ENCODE measurements at regions not wholly inside any gene's neighbourhood (a gene's known extent, or its start where the extent isn't known, plus 50 kb on each side); places are given as distances from the start of the nearest gene placed in this dataset.
"Not testable (repeated sequence)": the region's sequence is repeated elsewhere in the genome, so short reads cannot be mapped to it uniquely, and the experiment has no call there.

DNA sequence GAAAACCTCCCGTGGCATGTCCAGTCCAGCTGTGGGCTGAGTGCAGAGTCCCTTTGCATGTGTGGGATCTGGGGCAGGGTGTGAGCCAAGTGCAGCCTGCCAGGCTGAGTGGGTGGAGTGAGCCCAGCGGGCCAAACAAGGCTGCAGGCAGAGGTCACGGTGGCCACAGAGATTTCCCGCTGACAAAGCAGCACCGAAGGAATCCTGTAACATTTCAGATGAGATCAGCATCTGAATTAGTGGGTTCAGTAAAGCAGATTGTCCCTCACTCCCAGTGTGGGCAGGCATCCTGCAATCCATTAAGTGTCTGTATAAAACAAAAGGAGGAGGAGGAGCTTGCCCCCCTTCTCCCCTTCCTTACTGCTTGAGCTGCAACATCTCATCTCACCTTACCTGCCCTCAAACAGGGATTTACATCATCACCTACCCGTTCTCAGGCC is 324.4 kb downstream of the FAT4 start:
- H3K27ac ChIP-seq, result no peak overlapping the region
- TF ChIP-seq ZFX (IDR thresholded peaks at IDR 0.05; ENCODE audit: borderline replicate concordance), result no peak

GRCh38 chr4:125641611-125642010 is 326.9 kb downstream of the FAT4 start:
- H3K27ac ChIP-seq, result no peak overlapping the region
- TF ChIP-seq CTCF (IDR thresholded peaks at IDR 0.05) (no peak), ZFX (IDR thresholded peaks at IDR 0.05; ENCODE audit: borderline replicate concordance) (no peak)

GRCh38 chr4:125642645-125643044 is 327.9 kb downstream of the FAT4 start:
- no peak for TF ChIP-seq CTCF (IDR thresholded peaks at IDR 0.05)
- TF ChIP-seq ZFX (IDR thresholded peaks at IDR 0.05; ENCODE audit: borderline replicate concordance), result no peak
- H3K27ac ChIP-seq, result no peak overlapping the region

DNA sequence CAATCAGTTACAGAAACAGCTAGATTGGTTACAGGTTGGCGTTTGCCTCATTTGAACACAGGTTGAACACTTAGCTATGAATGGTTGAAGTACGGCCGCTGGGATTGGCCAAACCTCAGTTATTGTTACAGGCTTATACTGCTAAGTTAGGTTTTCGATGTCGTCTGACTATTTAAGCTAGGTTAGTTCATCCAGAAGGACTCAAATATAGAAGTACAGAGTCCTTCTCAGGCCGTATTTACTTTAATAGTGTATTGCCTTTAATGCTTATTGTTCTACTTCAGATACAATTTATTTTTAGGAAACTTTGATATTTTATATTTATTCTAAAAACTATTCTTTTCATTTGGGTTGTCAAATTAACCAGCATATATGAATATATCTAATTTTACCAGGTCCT is 334.7 kb downstream of the FAT4 start:
- no peak overlapping the region for H3K27ac ChIP-seq
- TF ChIP-seq ZFX (IDR thresholded peaks at IDR 0.05; ENCODE audit: borderline replicate concordance) (no peak), CTCF (IDR thresholded peaks at IDR 0.05) (no peak)

DNA sequence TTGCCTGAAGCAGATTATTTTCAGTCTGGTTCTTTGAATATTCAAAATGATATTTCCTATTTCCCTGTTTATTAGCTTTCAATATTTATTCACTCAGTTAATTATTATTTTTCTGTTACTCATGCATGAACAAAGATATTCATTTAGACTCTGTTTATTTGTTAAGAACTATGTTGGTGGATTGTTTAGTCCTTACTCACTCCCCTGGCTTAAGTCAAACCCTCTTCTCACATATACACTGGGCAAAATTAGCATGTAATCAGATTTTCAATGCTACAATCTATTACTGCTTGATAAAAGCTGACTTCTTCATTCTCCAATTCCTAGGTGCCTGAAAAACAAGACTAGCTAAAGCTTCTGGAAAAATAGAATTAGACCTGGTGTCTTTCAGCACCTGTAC is 335.8 kb downstream of the FAT4 start:
- H3K27ac ChIP-seq, result no peak overlapping the region
- no peak for TF ChIP-seq ZFX (IDR thresholded peaks at IDR 0.05; ENCODE audit: borderline replicate concordance)
- TF ChIP-seq CTCF (IDR thresholded peaks at IDR 0.05), result no peak

DNA sequence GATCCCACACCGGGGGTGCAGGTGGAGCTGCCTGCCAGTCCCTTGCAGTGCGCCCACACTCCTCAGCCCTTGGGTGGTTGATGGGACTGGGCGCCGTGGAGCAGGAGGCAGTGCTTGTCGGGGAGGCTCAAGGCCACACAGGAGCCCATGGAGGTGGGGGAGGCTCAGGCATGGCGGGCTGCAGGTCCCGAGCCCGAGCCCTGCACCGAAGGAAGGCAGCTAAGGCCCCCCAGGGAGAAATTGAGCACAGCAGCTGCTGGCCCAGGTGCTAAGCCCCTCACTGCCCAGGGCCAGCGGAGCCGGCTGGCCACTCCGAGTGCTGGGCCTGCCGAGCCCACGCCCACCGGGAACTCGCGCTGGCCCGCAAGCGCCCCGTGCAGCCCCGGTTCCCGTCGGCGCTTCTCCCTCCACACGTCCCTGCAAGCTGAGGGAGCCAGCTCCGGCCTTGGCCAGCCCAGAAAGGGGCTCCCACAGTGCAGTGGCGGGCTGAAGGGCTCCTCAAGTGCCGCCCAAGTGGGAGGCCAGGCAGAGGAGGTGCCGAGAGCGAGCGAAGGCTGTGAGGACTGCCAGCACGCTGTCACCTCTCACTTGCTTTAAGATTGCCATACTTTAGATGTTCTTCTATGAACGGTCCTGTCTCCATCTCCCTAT is 337.1 kb downstream of the FAT4 start:
- not testable (repeated sequence) for H3K27ac ChIP-seq

DNA sequence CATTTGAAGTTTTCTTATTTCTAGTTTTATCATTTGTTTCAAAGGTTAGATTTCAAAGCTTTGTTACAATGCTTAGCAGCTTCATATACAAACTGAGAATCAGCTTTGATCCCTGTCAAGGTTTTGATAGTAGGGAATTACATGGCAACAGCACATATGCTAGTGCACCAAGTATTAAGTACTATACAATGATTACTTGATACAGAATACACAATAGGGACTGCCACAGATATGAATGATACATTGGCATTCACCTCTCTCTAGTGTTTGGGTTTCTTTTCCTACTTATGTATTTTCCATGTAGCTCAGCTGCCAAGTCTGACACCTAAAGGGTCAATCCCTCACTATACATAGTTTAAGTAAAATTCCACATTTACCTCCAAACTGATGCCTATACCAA is 344.0 kb downstream of the FAT4 start:
- H3K27ac ChIP-seq, result no peak overlapping the region
- no peak for TF ChIP-seq CTCF (IDR thresholded peaks at IDR 0.05)
- no peak for TF ChIP-seq ZFX (IDR thresholded peaks at IDR 0.05; ENCODE audit: borderline replicate concordance)

- H3K27ac ChIP-seq, result no peak overlapping the region
- TF ChIP-seq CTCF (IDR thresholded peaks at IDR 0.05) (no peak), ZFX (IDR thresholded peaks at IDR 0.05; ENCODE audit: borderline replicate concordance) (no peak)
These were observed 349.4 kb downstream of the FAT4 start for GRCh38 chr4:125663896-125664767.

All from 22Rv1 (cell line).